Erythroblast (primary cell): ENCODE measurements at regions not wholly inside any gene's neighbourhood (a gene's known extent, or its start where the extent isn't known, plus 50 kb on each side); places are given as distances from the start of the nearest gene placed in this dataset.

Source experiments
- DNase-seq, 2 experiments: peaks; one replicate each; lab custom pipeline; 2025; lab: John Stamatoyannopoulos, UW
- GATA1 ChIP-seq: IDR thresholded peaks from 2 replicates; pipeline ENCODE4 v1.6.1; 2011; ENCODE audit warnings: low read depth, mild to moderate bottlenecking, control low read depth, low read length, moderate library complexity
- POLR2A ChIP-seq: IDR thresholded peaks from 2 replicates; pipeline ENCODE4 v1.6.1; 2011; ENCODE audit warnings: mild to moderate bottlenecking, low read length

DNA sequence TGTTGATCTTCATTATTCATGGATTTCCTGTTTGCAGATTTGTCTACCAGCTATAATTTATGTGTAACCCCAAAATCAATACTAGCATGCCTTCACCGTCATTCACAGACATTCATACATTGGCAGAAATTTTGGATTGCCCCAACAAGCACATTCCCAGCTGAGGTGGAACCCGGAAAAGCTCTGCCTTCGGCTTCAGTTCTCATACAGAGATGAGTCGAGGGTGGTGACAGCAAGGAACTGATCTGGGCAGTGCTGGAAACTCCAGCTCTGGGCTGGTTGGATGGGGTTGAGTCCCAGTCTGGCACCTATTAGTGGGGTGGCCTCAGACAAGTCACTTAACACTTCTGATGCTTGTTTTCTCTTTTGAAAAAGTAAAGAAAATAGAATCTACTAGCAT is 267.5 kb downstream of the SNX13 start:
- no peak for DNase-seq
- TF ChIP-seq POLR2A (no peak), GATA1 (no peak)

GRCh38 chr7:17674166-17674942 is 265.9 kb downstream of the SNX13 start:
- TF ChIP-seq POLR2A: no peak
- TF ChIP-seq GATA1: no peak
- DNase-seq: no peak

- no peak for DNase-seq
- TF ChIP-seq GATA1: no peak
- no peak for TF ChIP-seq POLR2A
Observed at GRCh38 chr7:17674943-17675608, 265.2 kb downstream of the SNX13 start.

- DNase-seq: no peak
- TF ChIP-seq GATA1 (no peak), POLR2A (no peak)
Observed at GRCh38 chr7:17677408-17677807, 262.9 kb downstream of the SNX13 start.

GRCh38 chr7:17678896-17679295 is 261.4 kb downstream of the SNX13 start:
- no peak for TF ChIP-seq POLR2A
- no peak for TF ChIP-seq GATA1
- no peak for DNase-seq

DNA sequence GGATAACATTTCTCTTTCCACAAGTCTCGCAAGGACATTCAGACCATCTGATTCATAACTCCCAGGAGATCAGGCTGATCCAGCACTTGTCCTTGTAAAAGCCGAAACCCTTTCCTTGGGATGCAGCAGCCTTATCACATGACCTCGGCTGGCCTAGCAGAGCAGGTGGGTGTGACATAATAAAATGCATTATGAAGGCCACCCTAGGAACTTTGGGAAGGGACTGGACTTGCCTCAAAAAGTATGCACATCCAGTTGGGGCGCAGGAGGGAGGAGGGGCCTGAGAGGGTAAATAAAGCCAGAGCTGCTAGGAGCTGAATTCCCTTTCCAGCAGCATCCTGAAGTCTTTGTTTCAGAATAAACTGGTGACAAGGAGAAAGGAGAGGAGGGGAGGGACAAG is 260.8 kb downstream of the SNX13 start:
- TF ChIP-seq POLR2A (no peak), GATA1 (no peak)
- no peak for DNase-seq

DNA sequence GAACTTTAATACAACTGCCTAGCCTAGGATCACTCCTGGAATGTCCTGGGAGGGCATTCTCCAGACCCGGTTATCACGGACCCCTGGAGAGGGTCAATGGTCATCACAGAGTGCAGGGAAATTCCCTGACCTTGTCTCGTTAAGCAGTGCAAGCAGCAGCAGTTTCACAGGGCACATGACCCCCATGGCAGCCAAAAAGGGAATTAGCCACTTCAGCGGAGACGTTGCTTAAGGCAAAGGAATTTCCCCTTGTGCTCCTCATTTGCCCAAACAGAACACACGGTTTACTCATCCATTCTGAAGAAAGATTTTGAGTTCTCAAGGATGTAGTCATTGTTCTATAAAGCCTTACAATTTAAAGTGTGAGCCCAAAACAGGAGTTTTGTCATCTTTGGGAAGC is 260.3 kb downstream of the SNX13 start:
- DNase-seq: no peak
- no peak for TF ChIP-seq GATA1
- TF ChIP-seq POLR2A: no peak

DNA sequence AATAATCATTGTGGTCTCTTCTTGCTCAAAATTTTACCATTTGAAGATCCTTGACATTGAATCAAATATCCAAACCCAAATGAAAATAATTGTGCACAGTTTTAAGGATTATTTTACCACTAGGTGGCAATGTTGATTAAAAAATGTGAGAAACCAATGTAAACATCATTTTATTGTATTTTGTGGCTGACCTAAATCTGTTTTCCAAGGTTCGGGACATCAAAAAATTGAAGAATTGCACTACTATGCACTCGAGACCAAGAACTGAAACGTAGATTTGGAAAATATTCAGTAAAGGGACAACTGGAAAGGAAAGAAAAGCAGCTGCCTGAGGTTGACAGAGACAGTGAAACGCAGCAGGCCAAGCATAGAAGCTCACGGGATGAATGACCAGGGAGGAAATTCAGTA is 259.3 kb downstream of the SNX13 start:
- TF ChIP-seq GATA1 (no peak), POLR2A (no peak)
- DNase-seq: peak; percentile 3 to 36

GRCh38 chr7:17681965-17682364 is 258.3 kb downstream of the SNX13 start:
- DNase-seq: no peak
- no peak for TF ChIP-seq POLR2A
- no peak for TF ChIP-seq GATA1

- no peak for DNase-seq
- TF ChIP-seq GATA1 (no peak), POLR2A (no peak)
Observed at GRCh38 chr7:17682586-17682985, 257.7 kb downstream of the SNX13 start.

GRCh38 chr7:17685141-17685540 is 255.2 kb downstream of the SNX13 start:
- TF ChIP-seq GATA1 (no peak), POLR2A (no peak)
- DNase-seq: peak in 1 of 2 experiments; percentile 5

DNA sequence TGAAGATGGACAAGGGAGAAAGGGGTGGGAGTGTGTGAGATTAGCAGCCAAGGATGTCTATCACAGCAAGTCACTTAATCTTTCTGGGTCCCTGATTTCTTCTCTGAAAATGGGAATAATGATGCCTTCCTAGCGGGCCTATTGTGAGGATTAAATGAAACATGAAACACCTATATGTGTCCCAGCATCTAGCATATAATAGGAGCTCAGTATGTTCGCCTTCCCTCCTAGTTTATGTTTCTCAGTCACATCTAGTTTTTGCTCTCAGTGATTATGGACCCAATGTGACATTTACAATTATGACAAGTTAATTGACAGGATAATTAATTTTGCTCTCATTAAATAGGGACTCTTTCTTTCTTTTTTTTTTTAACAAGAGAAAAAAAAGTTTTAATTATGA is 252.9 kb downstream of the SNX13 start:
- TF ChIP-seq POLR2A (no peak), GATA1 (no peak)
- no peak for DNase-seq

GRCh38 chr7:17689361-17689902 is 250.9 kb downstream of the SNX13 start:
- no peak for TF ChIP-seq POLR2A
- no peak for TF ChIP-seq GATA1
- no peak for DNase-seq

DNA sequence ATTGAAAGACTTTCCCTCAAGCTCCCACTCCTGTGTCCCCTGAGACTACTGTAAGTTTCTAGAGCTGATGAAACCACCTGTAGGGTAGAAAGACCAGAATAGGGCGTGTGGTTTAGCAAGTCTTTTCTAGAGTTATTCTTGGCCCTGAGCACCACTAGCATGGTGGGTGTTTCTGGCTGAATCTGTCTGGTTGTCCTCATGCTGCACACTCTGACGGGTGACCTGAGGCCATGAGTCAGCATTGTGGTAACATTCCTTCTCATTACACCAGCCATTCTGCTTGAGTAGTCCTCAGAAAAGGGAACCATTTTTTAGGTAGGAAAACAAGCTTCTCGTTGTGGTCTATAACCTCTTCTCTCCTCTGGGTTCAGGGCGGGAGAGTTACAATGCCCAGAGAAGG is 250.3 kb downstream of the SNX13 start:
- no peak for TF ChIP-seq GATA1
- no peak for TF ChIP-seq POLR2A
- DNase-seq: no peak

DNA sequence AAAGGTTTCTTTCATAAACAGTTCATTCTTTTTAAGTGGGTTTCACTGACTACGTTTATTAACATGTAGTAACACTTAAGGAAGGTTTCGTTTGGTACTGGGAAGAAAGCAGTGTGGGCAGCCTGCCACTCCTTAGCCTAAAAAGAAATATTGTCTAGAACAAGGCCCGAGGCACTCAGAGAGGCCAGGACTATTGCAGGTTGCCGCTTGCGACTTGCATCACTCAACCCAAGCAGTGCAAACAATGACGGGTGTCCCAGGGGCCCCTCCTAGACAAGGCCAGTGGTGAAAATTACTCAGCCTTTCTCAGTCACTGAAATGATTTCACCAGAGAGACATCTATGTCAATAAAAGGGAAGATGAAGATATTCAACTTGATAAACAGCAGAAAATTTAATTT is 243.9 kb downstream of the SNX13 start:
- TF ChIP-seq POLR2A (no peak), GATA1 (no peak)
- no peak for DNase-seq
